GM12878 (cell line): ENCODE measurements at regions not wholly inside any gene's neighbourhood (a gene's known extent, or its start where the extent isn't known, plus 50 kb on each side); places are given as distances from the start of the nearest gene placed in this dataset.
A peak's percentile ranks its signal among the peaks of the same experiment; 100 is the strongest.

Experiments used
- ATAC-seq: fragments of 200-7000 bp; cut with Tn5 transposase; 3 replicates; pipeline ENCODE4 v1.9.1; 2020; ENCODE audit warnings: mild to moderate bottlenecking, moderate library complexity
- BruUV-seq: library from RNA; stranded (reverse); fragments of 400-500 nt; replicated peaks from 2 replicates; lab custom pipeline; 2021; lab: Mats Ljungman, UMichigan
- CTCF ChIA-PET: fragments of 300-600 bp; sonication (Branson Sonifier 250); formaldehyde crosslinking; extraction: SDS; loops from one replicate; lab custom pipeline; 2021; ENCODE audit warnings: inconsistent platforms; lab: Yijun Ruan, JAX
- POLR2A ChIA-PET: fragments of 350-600 bp; formaldehyde crosslinking; extraction: SDS; loops from one replicate; lab custom pipeline; 2021; ENCODE audit warnings: inconsistent platforms; lab: Charles Lee
- RAD21 ChIA-PET: fragments of 300-600 bp; sonication (Branson Sonifier 250); formaldehyde crosslinking; loops from one replicate; lab custom pipeline; 2023; ENCODE audit warnings: antibody characterized with exemption; ENCODE audit not compliant: unreplicated experiment; lab: Charles Lee
- SMC1A ChIA-PET: fragments of 300-600 bp; sonication (Branson Sonifier 250); formaldehyde crosslinking; loops from one replicate; lab custom pipeline; 2023; ENCODE audit not compliant: unreplicated experiment, uncharacterized antibody; lab: Charles Lee
- DNase-seq: peaks from one replicate; pipeline ENCODE4 v3.0.0-alpha.2; 2011; ENCODE audit warnings: low read depth, low spot score
- FAIRE-seq: peaks from 3 replicates; lab custom pipeline; 2011; peaks lifted over from hg19 to GRCh38; lab: Jason Lieb, UNC
- H2AFZ ChIP-seq: 2 replicates; pipeline ENCODE4 v1.6.0; 2011; ENCODE audit warnings: low read depth, low read length, control low read depth; ENCODE audit not compliant: control insufficient read depth
- H3K27ac ChIP-seq: 2 replicates; pipeline ENCODE4 v1.5.1; 2011; ENCODE audit warnings: control low read depth; ENCODE audit not compliant: control insufficient read depth, insufficient read depth
- H3K27me3 ChIP-seq, 2 experiments: replicated peaks in 1 of 2; 2 replicates each; pipeline versions ENCODE4 v1.6.0 to v1.6.1; 2011; ENCODE audit warnings: low read length in 1 of 2; ENCODE audit not compliant: control insufficient read depth in 2 of 2, insufficient read depth in 2 of 2
- H3K36me3 ChIP-seq, 2 experiments: 2 replicates each; pipeline ENCODE4 v1.5.1; 2011; ENCODE audit warnings: low read length in 1 of 2; ENCODE audit not compliant: control insufficient read depth in 2 of 2, insufficient read depth in 2 of 2
- H3K4me1 ChIP-seq: 2 replicates; pipeline ENCODE4 v1.6.1; 2011; ENCODE audit warnings: mild to moderate bottlenecking, low read length, moderate library complexity, mixed read lengths; ENCODE audit not compliant: control insufficient read depth, insufficient read depth
- H3K4me2 ChIP-seq: 2 replicates; pipeline ENCODE4 v1.6.0; 2011; ENCODE audit warnings: control low read depth; ENCODE audit not compliant: control insufficient read depth, insufficient read depth
- H3K4me3 ChIP-seq: fragments of 200-600 bp; sonication (generic); 2 replicates; pipeline ENCODE4 v1.5.1; 2016
- H3K79me2 ChIP-seq: 2 replicates; pipeline ENCODE4 v1.6.0; 2011; ENCODE audit warnings: low read length; ENCODE audit not compliant: control insufficient read depth, insufficient read depth
- H3K9ac ChIP-seq: 2 replicates; pipeline ENCODE4 v1.8.0; 2011; ENCODE audit warnings: low read length, control low read depth, mixed read lengths; ENCODE audit not compliant: control insufficient read depth, insufficient read depth
- H3K9me3 ChIP-seq: replicated peaks from 3 replicates; pipeline ENCODE4 v1.5.1; 2011; ENCODE audit warnings: mild to moderate bottlenecking, low read length; ENCODE audit not compliant: control insufficient read depth, insufficient read depth
- H4K20me1 ChIP-seq: 2 replicates; pipeline ENCODE4 v1.6.0; 2011; ENCODE audit not compliant: control insufficient read depth, insufficient read depth
- BCL11A ChIP-seq: IDR thresholded peaks from 2 replicates; pipeline ENCODE4 v1.6.1; 2011; ENCODE audit warnings: low read depth, low read length
- CREB1 ChIP-seq: IDR thresholded peaks from 2 replicates; pipeline ENCODE4 v1.6.1; 2012; ENCODE audit warnings: low read depth, mild to moderate bottlenecking, inconsistent platforms
- FOXK2 ChIP-seq: fragments of 450-650 bp; IDR thresholded peaks from 2 replicates; pipeline ENCODE4 v1.6.1; 2017; ENCODE audit warnings: mild to moderate bottlenecking, moderate library complexity
- HDAC6 ChIP-seq: fragments of 200-600 bp; sonication (generic); IDR thresholded peaks from one replicate; pipeline ENCODE4 v1.8.0; 2017; ENCODE audit warnings: antibody characterized with exemption; ENCODE audit not compliant: unreplicated experiment
- MYB ChIP-seq: fragments of 150-350 bp; IDR thresholded peaks from 2 replicates; pipeline ENCODE4 v1.6.1; 2014; ENCODE audit warnings: mild to moderate bottlenecking, low read depth, low read length, borderline replicate concordance
- PAX8 ChIP-seq: fragments of 450-650 bp; IDR thresholded peaks from 2 replicates; pipeline ENCODE4 v1.6.1; 2017; ENCODE audit warnings: mild to moderate bottlenecking, moderate library complexity
- RBBP5 ChIP-seq: fragments of 200-600 bp; sonication (generic); conservative IDR thresholded peaks from 2 replicates; pipeline ENCODE4 v1.6.1; 2016
- SMAD5 ChIP-seq: IDR thresholded peaks from 2 replicates; pipeline ENCODE4 v1.6.1; 2016; ENCODE audit warnings: antibody characterized with exemption, low read depth
- SRF ChIP-seq, 2 experiments: IDR thresholded peaks; 2 replicates each; pipeline ENCODE4 v1.6.1; 2011; ENCODE audit warnings: low read depth in 2 of 2, low read length in 2 of 2, mild to moderate bottlenecking in 1 of 2, moderate library complexity in 1 of 2
- ZNF207 ChIP-seq: fragments of 450-650 bp; IDR thresholded peaks from 2 replicates; pipeline ENCODE4 v1.6.1; 2014; ENCODE audit warnings: antibody characterized with exemption, mild to moderate bottlenecking, borderline replicate concordance
- WGBS: methylation state at CpG from one replicate; pipeline ENCODE4 v1.1.6; 2016; ENCODE audit warnings: low lambda C conversion rate; ENCODE audit not compliant: insufficient replicate concordance, insufficient coverage; ENCODE audit errors: missing lambda C conversion rate; 5-methylcytosine and 5-hydroxymethylcytosine counted together
- in situ Hi-C: fragments of 300-500 bp; cut with MboI; formaldehyde crosslinking; loops from 9 replicates; pipeline ENCODE4 v1.14.3; 2018; ENCODE audit warnings: mixed read lengths
- intact Hi-C: fragments of 100-400 bp; cut with micrococcal nuclease; formaldehyde crosslinking; loops from one replicate; pipeline ENCODE4 v1.14.2; 2022; ENCODE audit not compliant: unreplicated experiment
- TF ChIP-seq, protein P1 (sequence below): IDR thresholded peaks from 2 replicates; pipeline ENCODE4 v1.6.1; 2012; ENCODE audit warnings: mild to moderate bottlenecking, low read depth, low read length
- TF ChIP-seq, protein P2 (sequence below): fragments of 450-650 bp; IDR thresholded peaks from 2 replicates; pipeline ENCODE4 v1.6.1; 2017; ENCODE audit warnings: mild to moderate bottlenecking, moderate library complexity

DNA sequence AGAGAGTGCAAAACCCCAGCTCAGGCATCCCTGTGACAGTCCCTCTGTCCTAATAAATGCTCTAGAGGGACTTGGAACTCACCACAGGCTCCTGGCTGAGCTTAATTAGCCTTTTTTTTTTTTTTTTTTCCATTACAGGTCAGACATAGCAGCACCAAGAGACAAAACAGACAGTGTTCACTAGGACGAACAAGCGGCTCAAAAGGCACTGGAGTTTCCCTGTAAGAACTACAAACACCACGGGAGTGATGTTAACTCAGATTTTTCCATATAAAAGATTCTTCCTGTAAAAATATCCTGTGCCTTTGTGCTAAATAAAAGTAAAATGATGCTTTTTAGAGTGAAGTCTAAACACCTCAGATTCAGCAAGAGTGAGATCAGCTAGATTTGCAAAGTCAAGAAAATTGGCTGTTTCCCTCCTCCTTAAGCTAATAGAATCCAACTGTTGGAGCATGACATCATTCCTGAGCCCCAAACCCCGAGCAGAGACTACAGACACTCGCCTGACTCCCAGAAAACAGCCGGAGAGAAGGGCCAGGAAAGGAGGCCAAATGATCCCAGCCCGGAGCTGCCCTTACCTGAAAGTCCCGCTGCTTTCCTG, 101.0 kb upstream of the AKIP1 start:
- ChIA-PET RAD21 (interaction anchor here (0.6 to 1.6 kb wide), 3 partner anchors 23 to 917 kb away, joined by 3 to 6 read pairs (median 3); no protein-coding TSS in a partner anchor), CTCF (interaction anchor here (1.4 to 1.8 kb wide), 2 partner anchors 24 to 207 kb away, joined by 3 to 5 read pairs; no protein-coding TSS in a partner anchor)
- H3K27me3 ChIP-seq = peaks cover 0 to 2% of the 10 kb centered on the region in 2 experiments; a peak in 2 of 4 replicates

More for the DNA sequence above, 101.0 kb upstream of the AKIP1 start:
- FAIRE-seq (no peak), ATAC-seq (no peak), DNase-seq (no peak)
- TF ChIP-seq, protein P1, sequence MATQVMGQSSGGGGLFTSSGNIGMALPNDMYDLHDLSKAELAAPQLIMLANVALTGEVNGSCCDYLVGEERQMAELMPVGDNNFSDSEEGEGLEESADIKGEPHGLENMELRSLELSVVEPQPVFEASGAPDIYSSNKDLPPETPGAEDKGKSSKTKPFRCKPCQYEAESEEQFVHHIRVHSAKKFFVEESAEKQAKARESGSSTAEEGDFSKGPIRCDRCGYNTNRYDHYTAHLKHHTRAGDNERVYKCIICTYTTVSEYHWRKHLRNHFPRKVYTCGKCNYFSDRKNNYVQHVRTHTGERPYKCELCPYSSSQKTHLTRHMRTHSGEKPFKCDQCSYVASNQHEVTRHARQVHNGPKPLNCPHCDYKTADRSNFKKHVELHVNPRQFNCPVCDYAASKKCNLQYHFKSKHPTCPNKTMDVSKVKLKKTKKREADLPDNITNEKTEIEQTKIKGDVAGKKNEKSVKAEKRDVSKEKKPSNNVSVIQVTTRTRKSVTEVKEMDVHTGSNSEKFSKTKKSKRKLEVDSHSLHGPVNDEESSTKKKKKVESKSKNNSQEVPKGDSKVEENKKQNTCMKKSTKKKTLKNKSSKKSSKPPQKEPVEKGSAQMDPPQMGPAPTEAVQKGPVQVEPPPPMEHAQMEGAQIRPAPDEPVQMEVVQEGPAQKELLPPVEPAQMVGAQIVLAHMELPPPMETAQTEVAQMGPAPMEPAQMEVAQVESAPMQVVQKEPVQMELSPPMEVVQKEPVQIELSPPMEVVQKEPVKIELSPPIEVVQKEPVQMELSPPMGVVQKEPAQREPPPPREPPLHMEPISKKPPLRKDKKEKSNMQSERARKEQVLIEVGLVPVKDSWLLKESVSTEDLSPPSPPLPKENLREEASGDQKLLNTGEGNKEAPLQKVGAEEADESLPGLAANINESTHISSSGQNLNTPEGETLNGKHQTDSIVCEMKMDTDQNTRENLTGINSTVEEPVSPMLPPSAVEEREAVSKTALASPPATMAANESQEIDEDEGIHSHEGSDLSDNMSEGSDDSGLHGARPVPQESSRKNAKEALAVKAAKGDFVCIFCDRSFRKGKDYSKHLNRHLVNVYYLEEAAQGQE = no peak
- TF ChIP-seq HDAC6 = no peak
- no peak for TF ChIP-seq ZNF207
- no peak for TF ChIP-seq PAX8
- TF ChIP-seq RBBP5 = no peak
- TF ChIP-seq SMAD5 = no peak
- no peak for TF ChIP-seq BCL11A
- no peak for TF ChIP-seq FOXK2
- TF ChIP-seq SRF (IDR thresholded peaks at IDR 0.05; ENCODE audit: low read depth in 2 of 2, low read length in 2 of 2) = no peak
- TF ChIP-seq CREB1 = no peak
- TF ChIP-seq MYB = no peak
- TF ChIP-seq, protein P2, sequence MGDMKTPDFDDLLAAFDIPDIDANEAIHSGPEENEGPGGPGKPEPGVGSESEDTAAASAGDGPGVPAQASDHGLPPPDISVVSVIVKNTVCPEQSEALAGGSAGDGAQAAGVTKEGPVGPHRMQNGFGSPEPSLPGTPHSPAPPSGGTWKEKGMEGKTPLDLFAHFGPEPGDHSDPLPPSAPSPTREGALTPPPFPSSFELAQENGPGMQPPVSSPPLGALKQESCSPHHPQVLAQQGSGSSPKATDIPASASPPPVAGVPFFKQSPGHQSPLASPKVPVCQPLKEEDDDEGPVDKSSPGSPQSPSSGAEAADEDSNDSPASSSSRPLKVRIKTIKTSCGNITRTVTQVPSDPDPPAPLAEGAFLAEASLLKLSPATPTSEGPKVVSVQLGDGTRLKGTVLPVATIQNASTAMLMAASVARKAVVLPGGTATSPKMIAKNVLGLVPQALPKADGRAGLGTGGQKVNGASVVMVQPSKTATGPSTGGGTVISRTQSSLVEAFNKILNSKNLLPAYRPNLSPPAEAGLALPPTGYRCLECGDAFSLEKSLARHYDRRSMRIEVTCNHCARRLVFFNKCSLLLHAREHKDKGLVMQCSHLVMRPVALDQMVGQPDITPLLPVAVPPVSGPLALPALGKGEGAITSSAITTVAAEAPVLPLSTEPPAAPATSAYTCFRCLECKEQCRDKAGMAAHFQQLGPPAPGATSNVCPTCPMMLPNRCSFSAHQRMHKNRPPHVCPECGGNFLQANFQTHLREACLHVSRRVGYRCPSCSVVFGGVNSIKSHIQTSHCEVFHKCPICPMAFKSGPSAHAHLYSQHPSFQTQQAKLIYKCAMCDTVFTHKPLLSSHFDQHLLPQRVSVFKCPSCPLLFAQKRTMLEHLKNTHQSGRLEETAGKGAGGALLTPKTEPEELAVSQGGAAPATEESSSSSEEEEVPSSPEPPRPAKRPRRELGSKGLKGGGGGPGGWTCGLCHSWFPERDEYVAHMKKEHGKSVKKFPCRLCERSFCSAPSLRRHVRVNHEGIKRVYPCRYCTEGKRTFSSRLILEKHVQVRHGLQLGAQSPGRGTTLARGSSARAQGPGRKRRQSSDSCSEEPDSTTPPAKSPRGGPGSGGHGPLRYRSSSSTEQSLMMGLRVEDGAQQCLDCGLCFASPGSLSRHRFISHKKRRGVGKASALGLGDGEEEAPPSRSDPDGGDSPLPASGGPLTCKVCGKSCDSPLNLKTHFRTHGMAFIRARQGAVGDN = no peak
- intact Hi-C loops (loop anchor here (5.0 to 10.0 kb wide), 2 partner anchors 152 to 215 kb away; partner anchors contain the start of genes STK33 and TMEM9B), in situ Hi-C loops (no loop called here)
- ChIA-PET POLR2A (interaction anchor here (0.6 to 1.2 kb wide), 3 partner anchors 16 to 154 kb away, joined by 3 to 5 read pairs (median 5); no protein-coding TSS in a partner anchor), SMC1A (interaction anchor here (0.6 to 1.1 kb wide), 2 partner anchors 171 to 357 kb away, joined by 3 read pairs; no protein-coding TSS in a partner anchor)
- Histone ChIP-seq H3K27ac (no peak overlapping the region), H3K4me3 (no peak overlapping the region), H3K36me3 (no peaks in the 10 kb centered on the region; a peak in 1 of 4 replicates), H3K9ac (no peak overlapping the region), H2AFZ (no peak overlapping the region), H3K4me2 (peak overlapping the region; percentile 39), H4K20me1 (no peaks in the 10 kb centered on the region), H3K4me1 (peaks cover 4% of the 10 kb centered on the region), H3K9me3 (no peaks in the 10 kb centered on the region), H3K79me2 (no peaks in the 10 kb centered on the region)
- WGBS = 42% methylated on average over 8 of the region's 8 CpGs
- BruUV-seq = no TSS peak
